Esophagus squamous epithelium (tissue), 4 donors: ENCODE measurements at regions not wholly inside any gene's neighbourhood (a gene's known extent, or its start where the extent isn't known, plus 50 kb on each side); places are given as distances from the start of the nearest gene placed in this dataset.

Experiments
- CTCF ChIP-seq, 6 experiments: fragments of 450-650 bp in 4 of 6; fragments of 200-600 bp in 2 of 6; sonication (generic) in 2 of 6; IDR thresholded peaks; one replicate each; pipeline ENCODE4 v1.5.1; 2016 to 2019; ENCODE audit warnings: antibody characterized with exemption in 6 of 6, mild to moderate bottlenecking in 4 of 6, moderate library complexity in 4 of 6
- POLR2A ChIP-seq, 4 donors: fragments of 450-650 bp; IDR thresholded peaks; one replicate each; pipeline ENCODE4 v1.6.1; 2017; ENCODE audit warnings: antibody characterized with exemption in 4 of 4, mild to moderate bottlenecking in 4 of 4, moderate library complexity in 3 of 4

- TF ChIP-seq CTCF (IDR thresholded peaks at IDR 0.05) (no peak), POLR2A (IDR thresholded peaks at IDR 0.05) (no peak)
These were observed 256.8 kb downstream of the CDK5RAP2 start for GRCh38 chr9:120323125-120323524.
